HT1080 (cell line): ENCODE measurements at regions not wholly inside any gene's neighbourhood (a gene's known extent, or its start where the extent isn't known, plus 50 kb on each side); places are given as distances from the start of the nearest gene placed in this dataset.
A peak's percentile ranks its signal among the peaks of the same experiment; 100 is the strongest.

Experiments used
- DNase-seq: peaks from one replicate; pipeline ENCODE4 v3.0.0-alpha.2; 2015; ENCODE audit warnings: low read depth

- DNase-seq = no peak
Measured at GRCh38 chr12:108033090-108033489, 96.0 kb upstream of the WSCD2 start.

GRCh38 chr12:108035372-108035771, 93.7 kb upstream of the WSCD2 start:
- DNase-seq = no peak

- DNase-seq = no peak
Measured at GRCh38 chr12:108037960-108038359, 91.1 kb upstream of the WSCD2 start.

GRCh38 chr12:108039794-108040193, 89.3 kb upstream of the WSCD2 start:
- DNase-seq = no peak

- no peak for DNase-seq
Measured at GRCh38 chr12:108040947-108041346, 88.1 kb upstream of the WSCD2 start.

- no peak for DNase-seq
Measured at GRCh38 chr12:108043286-108043685, 85.8 kb upstream of the WSCD2 start.

GRCh38 chr12:108043750-108044533, 85.1 kb upstream of the WSCD2 start:
- DNase-seq = no peak

- DNase-seq = no peak
Measured at GRCh38 chr12:108046135-108046534, 83.0 kb upstream of the WSCD2 start.

GRCh38 chr12:108046650-108047049, 82.4 kb upstream of the WSCD2 start:
- no peak for DNase-seq

- no peak for DNase-seq
Measured at GRCh38 chr12:108047071-108047550, 82.0 kb upstream of the WSCD2 start.

- DNase-seq = no peak
Measured at GRCh38 chr12:108048686-108049085, 80.4 kb upstream of the WSCD2 start.

- no peak for DNase-seq
Measured at GRCh38 chr12:108050696-108051095, 78.4 kb upstream of the WSCD2 start.

GRCh38 chr12:108052260-108052659, 76.8 kb upstream of the WSCD2 start:
- DNase-seq = no peak

GRCh38 chr12:108053512-108053911, 75.6 kb upstream of the WSCD2 start:
- no peak for DNase-seq

GRCh38 chr12:108054496-108054895, 74.6 kb upstream of the WSCD2 start:
- no peak for DNase-seq

- DNase-seq = no peak
Measured at GRCh38 chr12:108055141-108055540, 73.9 kb upstream of the WSCD2 start.

- DNase-seq = no peak
Measured at GRCh38 chr12:108060067-108060466, 69.0 kb upstream of the WSCD2 start.

GRCh38 chr12:108060903-108061302, 68.2 kb upstream of the WSCD2 start:
- DNase-seq = no peak

- DNase-seq = no peak
Measured at GRCh38 chr12:108063192-108063591, 65.9 kb upstream of the WSCD2 start.

- DNase-seq = no peak
Measured at GRCh38 chr12:108065069-108065468, 64.0 kb upstream of the WSCD2 start.

- peak; percentile 5 for DNase-seq
Measured at GRCh38 chr12:108066583-108067577, 62.2 kb upstream of the WSCD2 start.

GRCh38 chr12:108069651-108070165, 59.4 kb upstream of the WSCD2 start:
- no peak for DNase-seq
